HepG2 (cell line): ENCODE measurements at regions not wholly inside any gene's neighbourhood (a gene's known extent, or its start where the extent isn't known, plus 50 kb on each side); places are given as distances from the start of the nearest gene placed in this dataset.

Experiments used
- ATAC-seq: fragments of 200-7000 bp; cut with Tn5 transposase; 3 replicates; pipeline ENCODE4 v1.9.1; 2020; ENCODE audit warnings: mild to moderate bottlenecking, moderate library complexity
- BruUV-seq: library from RNA; stranded (reverse); fragments of 400-500 nt; replicated peaks from 2 replicates; lab custom pipeline; 2021; lab: Mats Ljungman, UMichigan
- CTCF ChIA-PET: fragments of 300-600 bp; formaldehyde crosslinking; extraction: SDS; loops from one replicate; lab custom pipeline; 2021; ENCODE audit warnings: low total read pairs, inconsistent platforms, low intra/inter-chr PET ratio; lab: Yijun Ruan, JAX
- POLR2A ChIA-PET: fragments of 350-600 bp; sonication (Branson Sonifier 250); formaldehyde crosslinking; loops from one replicate; lab custom pipeline; 2020; ENCODE audit warnings: antibody characterized with exemption, inconsistent platforms; lab: Yijun Ruan, JAX
- DNase-seq: peaks from one replicate; pipeline ENCODE4 v3.0.0-alpha.2; 2015; ENCODE audit warnings: low spot score
- FAIRE-seq: peaks from 3 replicates; lab custom pipeline; 2011; peaks lifted over from hg19 to GRCh38; lab: Jason Lieb, UNC
- H2AFZ ChIP-seq: one replicate; pipeline ENCODE4 v1.6.1; 2011; ENCODE audit warnings: low read length, inconsistent platforms
- H3K27ac ChIP-seq: fragments of 300-600 bp; 3 replicates; pipeline ENCODE4 v1.8.0; 2011; ENCODE audit warnings: mixed run types, mild to moderate bottlenecking, mixed read lengths, low read length, inconsistent platforms; ENCODE audit not compliant: insufficient read depth; ENCODE audit errors: extremely low read length
- H3K27me3 ChIP-seq, 2 experiments: fragments of 200-600 bp in 1 of 2; 2 replicates in 1 of 2; 3 replicates in 1 of 2; pipeline versions ENCODE4 v1.6.0 to v1.8.0; 2011; ENCODE audit warnings: low read length in 2 of 2, mild to moderate bottlenecking in 2 of 2, moderate library complexity in 2 of 2, inconsistent platforms in 1 of 2; ENCODE audit not compliant: insufficient read depth in 2 of 2, control insufficient read depth in 1 of 2
- H3K36me3 ChIP-seq, 2 experiments: fragments of 200-600 bp in 1 of 2; replicated peaks in 1 of 2; 2 replicates in 1 of 2; 3 replicates in 1 of 2; pipeline versions ENCODE4 v1.5.1 to v1.8.0; 2011; ENCODE audit warnings: low read length in 2 of 2, inconsistent platforms in 1 of 2; ENCODE audit not compliant: insufficient read depth in 2 of 2, control insufficient read depth in 1 of 2
- H3K4me1 ChIP-seq: 2 replicates; pipeline ENCODE4 v1.5.1; 2012; ENCODE audit warnings: low read length, inconsistent platforms; ENCODE audit not compliant: insufficient read depth
- H3K4me2 ChIP-seq: 2 replicates; pipeline ENCODE4 v1.6.0; 2011; ENCODE audit warnings: low read depth, low read length, inconsistent platforms
- H3K4me3 ChIP-seq, 3 experiments: fragments of 200-600 bp in 1 of 3; sonication (generic), shearing (Covaris generic) in 1 of 3; replicated peaks in 1 of 3; 2 replicates each; pipeline ENCODE4 v1.5.1; 2011 to 2016; ENCODE audit warnings: low read length in 3 of 3, inconsistent platforms in 2 of 3, low read depth in 2 of 3, mild to moderate bottlenecking in 2 of 3, control low read depth in 1 of 3, mixed read lengths in 1 of 3; ENCODE audit not compliant: insufficient read depth in 1 of 3
- H3K79me2 ChIP-seq: one replicate; pipeline ENCODE4 v1.6.1; 2011; ENCODE audit warnings: low read length, inconsistent platforms; ENCODE audit not compliant: insufficient read depth
- H3K9ac ChIP-seq: 2 replicates; pipeline ENCODE4 v1.6.0; 2011; ENCODE audit warnings: mild to moderate bottlenecking, low read depth, low read length, inconsistent platforms; ENCODE audit not compliant: insufficient read depth
- H3K9me3 ChIP-seq: 2 replicates; pipeline ENCODE4 v1.5.1; 2012; ENCODE audit warnings: mild to moderate bottlenecking, low read length
- H4K20me1 ChIP-seq: 2 replicates; pipeline ENCODE4 v1.6.0; 2011; ENCODE audit warnings: inconsistent platforms, mild to moderate bottlenecking, low read length, moderate library complexity; ENCODE audit not compliant: insufficient read depth
- ARNT ChIP-seq: fragments of 450-650 bp; IDR thresholded peaks from 2 replicates; pipeline ENCODE4 v1.6.1; 2017
- EEA1 ChIP-seq: sonication (generic); formaldehyde crosslinking; IDR thresholded peaks from 2 replicates; pipeline ENCODE4 v1.5.1; 2020; ENCODE audit warnings: mild to moderate bottlenecking, missing genetic modification reagents, borderline replicate concordance
- HDAC6 ChIP-seq: fragments of 200-600 bp; sonication (generic); IDR thresholded peaks from 2 replicates; pipeline ENCODE4 v1.7.0; 2017; ENCODE audit warnings: mild to moderate bottlenecking, antibody characterized with exemption, low read length, low read depth
- JARID2 ChIP-seq: sonication (generic); formaldehyde crosslinking; IDR thresholded peaks from 2 replicates; pipeline ENCODE4 v1.8.1; 2023; ENCODE audit warnings: missing genetic modification reagents, inconsistent platforms; ENCODE audit not compliant: insufficient replicate concordance
- PHF5A ChIP-seq: IDR thresholded peaks from one replicate; pipeline ENCODE4 v1.6.1; 2018; ENCODE audit warnings: low read depth, missing genetic modification reagents; ENCODE audit not compliant: unreplicated experiment
- REXO4 ChIP-seq: sonication (generic); formaldehyde crosslinking; IDR thresholded peaks from 2 replicates; pipeline ENCODE4 v1.8.0; 2022; ENCODE audit warnings: missing genetic modification reagents, mild to moderate bottlenecking, borderline replicate concordance
- SCMH1 ChIP-seq: sonication (generic); formaldehyde crosslinking; IDR thresholded peaks from 2 replicates; pipeline ENCODE4 v1.9.0; 2021; ENCODE audit warnings: missing genetic modification reagents, mild to moderate bottlenecking, borderline replicate concordance
- TEAD2 ChIP-seq: sonication (generic); formaldehyde crosslinking; IDR thresholded peaks from 2 replicates; pipeline ENCODE4 v1.9.0; 2021; ENCODE audit warnings: missing genetic modification reagents
- ZNF329 ChIP-seq: sonication (generic); formaldehyde crosslinking; IDR thresholded peaks from 2 replicates; pipeline ENCODE4 v1.9.0; 2021; ENCODE audit warnings: low read depth, mild to moderate bottlenecking, missing genetic modification reagents
- ZNF543 ChIP-seq: sonication (generic); formaldehyde crosslinking; IDR thresholded peaks from 2 replicates; pipeline ENCODE4 v1.4.0; 2020; ENCODE audit warnings: mild to moderate bottlenecking, missing genetic modification reagents
- ZNF609 ChIP-seq: sonication (generic); formaldehyde crosslinking; IDR thresholded peaks from 2 replicates; pipeline ENCODE4 v1.4.0; 2020; ENCODE audit warnings: mild to moderate bottlenecking, missing genetic modification reagents, borderline replicate concordance
- ZNF691 ChIP-seq: sonication (generic); formaldehyde crosslinking; IDR thresholded peaks from 2 replicates; pipeline ENCODE4 v1.4.0; 2020; ENCODE audit warnings: missing genetic modification reagents, low read depth, mild to moderate bottlenecking, borderline replicate concordance
- WGBS: methylation state at CpG from one replicate; pipeline ENCODE4 v1.1.6; 2017; ENCODE audit warnings: low lambda C conversion rate; 5-methylcytosine and 5-hydroxymethylcytosine counted together
- in situ Hi-C: cut with HindIII; loops from 2 replicates; pipeline ENCODE4 v1.10.0; 2017; ENCODE audit warnings: low pct_unique_long_range_greater_than_20kb; ENCODE audit not compliant: extremely low pct_ligation_motif_present
- intact Hi-C: fragments of 100-400 bp; cut with micrococcal nuclease; formaldehyde crosslinking; loops from one replicate; pipeline ENCODE4 v1.10.0; 2022; ENCODE audit not compliant: unreplicated experiment

- no peak for TF ChIP-seq ZNF609
- no peak for TF ChIP-seq ZNF543
- TF ChIP-seq ARNT, result no peak
- TF ChIP-seq REXO4, result no peak
- no peak for TF ChIP-seq EEA1 (CRISPR knock-in tag)
- no peak for TF ChIP-seq TEAD2 (CRISPR knock-in tag)
- TF ChIP-seq ZNF329 (CRISPR knock-in tag), result no peak
- no peak for TF ChIP-seq PHF5A (CRISPR knock-in tag)
These were observed 320.8 kb upstream of the FAR2 start (continued) for GRCh38 chr12:28828318-28828717.

- in situ Hi-C loops (no loop called here), intact Hi-C loops (no loop called here)
- Histone ChIP-seq H2AFZ (no peak overlapping the region), H3K4me1 (no peaks in the 10 kb centered on the region), H3K27me3 (no peaks in the 10 kb centered on the region), H3K27ac (no peak overlapping the region), H3K4me3 (no peak overlapping the region), H4K20me1 (no peaks in the 10 kb centered on the region), H3K36me3 (no peaks in the 10 kb centered on the region), H3K4me2 (no peak overlapping the region), H3K9me3 (no peaks in the 10 kb centered on the region), H3K79me2 (no peaks in the 10 kb centered on the region), H3K9ac (no peak overlapping the region)
- 21% methylated on average over 11 of the region's 11 CpGs for WGBS
- no peak for FAIRE-seq
- CTCF ChIA-PET, result no interaction called here
- no TSS peak for BruUV-seq
- no peak for DNase-seq
- POLR2A ChIA-PET, result no interaction called here
- ATAC-seq, result no peak
- no peak for TF ChIP-seq ZNF691
- TF ChIP-seq HDAC6, result no peak
- no peak for TF ChIP-seq SCMH1
- TF ChIP-seq JARID2 (CRISPR knock-in tag), result no peak
These were observed 318.6 kb upstream of the FAR2 start for GRCh38 chr12:28830491-28830890.
